GM23248 (cell line): ENCODE measurements at regions not wholly inside any gene's neighbourhood (a gene's known extent, or its start where the extent isn't known, plus 50 kb on each side); places are given as distances from the start of the nearest gene placed in this dataset.

Experiments
- DNase-seq: peaks from one replicate; pipeline ENCODE4 v3.0.0-alpha.2; 2015
- H2AFZ ChIP-seq: fragments of 200-600 bp; sonication (generic); 2 replicates; pipeline ENCODE4 v1.6.1; 2016; ENCODE audit warnings: antibody characterized with exemption
- H3F3A ChIP-seq: fragments of 200-600 bp; sonication (generic); 2 replicates; pipeline ENCODE4 v1.6.1; 2016; ENCODE audit warnings: mild to moderate bottlenecking, antibody characterized with exemption, mixed run types; ENCODE audit not compliant: insufficient read depth
- H3K27ac ChIP-seq: fragments of 200-600 bp; sonication (generic); 2 replicates; pipeline ENCODE4 v1.5.1; 2016; ENCODE audit warnings: mild to moderate bottlenecking
- H3K27me3 ChIP-seq: fragments of 200-600 bp; sonication (generic); replicated peaks from 2 replicates; pipeline ENCODE4 v1.6.1; 2016; ENCODE audit warnings: mild to moderate bottlenecking; ENCODE audit not compliant: insufficient read depth
- H3K36me3 ChIP-seq: fragments of 200-600 bp; sonication (generic); 2 replicates; pipeline ENCODE4 v1.6.1; 2016; ENCODE audit warnings: low read depth, mild to moderate bottlenecking
- H3K4me1 ChIP-seq: fragments of 200-600 bp; sonication (generic); 2 replicates; pipeline ENCODE4 v1.6.1; 2016; ENCODE audit warnings: mild to moderate bottlenecking; ENCODE audit not compliant: insufficient read depth
- H3K4me2 ChIP-seq: fragments of 200-600 bp; sonication (generic); one replicate; pipeline ENCODE4 v1.6.1; 2016; ENCODE audit warnings: mild to moderate bottlenecking; ENCODE audit not compliant: unreplicated experiment
- H3K4me3 ChIP-seq: fragments of 200-600 bp; sonication (generic); 2 replicates; pipeline ENCODE4 v1.5.1; 2016; ENCODE audit warnings: mild to moderate bottlenecking
- H3K79me2 ChIP-seq: fragments of 200-600 bp; sonication (generic); 2 replicates; pipeline ENCODE4 v1.6.1; 2016; ENCODE audit warnings: mild to moderate bottlenecking; ENCODE audit not compliant: insufficient read depth
- H3K9ac ChIP-seq: fragments of 200-600 bp; sonication (generic); 2 replicates; pipeline ENCODE4 v1.6.1; 2016; ENCODE audit warnings: mild to moderate bottlenecking
- H3K9me2 ChIP-seq: fragments of 200-600 bp; sonication (generic); 2 replicates; pipeline ENCODE4 v1.6.1; 2016; ENCODE audit warnings: mixed run types, mild to moderate bottlenecking, moderate library complexity; ENCODE audit not compliant: insufficient read depth
- H3K9me3 ChIP-seq: fragments of 200-600 bp; sonication (generic); one replicate; pipeline ENCODE4 v1.6.1; 2017; ENCODE audit warnings: low read depth
- H4K20me1 ChIP-seq: fragments of 200-600 bp; sonication (generic); 2 replicates; pipeline ENCODE4 v1.6.0; 2016; ENCODE audit not compliant: insufficient read depth
- EZH2 ChIP-seq: fragments of 200-600 bp; sonication (generic); IDR thresholded peaks from 2 replicates; pipeline ENCODE4 v1.6.1; 2018; ENCODE audit warnings: antibody characterized with exemption, mild to moderate bottlenecking; ENCODE audit not compliant: insufficient read depth, poor library complexity, severe bottlenecking
- EZH2phosphoT487 ChIP-seq: fragments of 200-600 bp; sonication (generic); IDR thresholded peaks from 2 replicates; pipeline ENCODE4 v1.6.1; 2018; ENCODE audit warnings: antibody characterized with exemption, moderate library complexity, mild to moderate bottlenecking, low read depth; ENCODE audit not compliant: insufficient read depth
- WGBS, 2 experiments: methylation state at CpG; one replicate each; pipeline ENCODE4 v1.1.6; 2015 to 2017; ENCODE audit warnings: low lambda C conversion rate in 2 of 2, low coverage in 1 of 2; ENCODE audit errors: missing lambda C conversion rate in 2 of 2; 5-methylcytosine and 5-hydroxymethylcytosine counted together
- in situ Hi-C: fragments of 300-500 bp; cut with MboI; formaldehyde crosslinking; loops from 2 replicates; pipeline ENCODE4 v1.15.0; 2020

DNA sequence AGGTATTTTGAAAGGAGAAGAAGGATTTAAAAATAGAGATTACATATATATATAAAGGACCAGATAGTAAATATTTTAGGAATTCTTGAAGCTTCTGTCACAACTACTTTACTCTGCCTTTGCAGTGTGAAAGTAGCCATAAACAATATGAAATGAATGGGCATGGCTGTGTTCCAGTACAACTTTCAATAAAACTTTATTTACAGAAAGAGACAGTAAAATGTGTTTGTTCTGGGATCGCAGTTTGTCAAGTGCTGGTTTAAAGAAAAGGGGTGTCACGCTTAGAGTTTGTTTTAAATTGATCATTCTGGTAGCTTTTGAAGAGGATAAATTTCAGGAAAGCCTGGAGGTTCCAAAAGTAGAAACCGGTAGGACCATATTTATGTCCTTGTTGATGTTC, 176.1 kb upstream of the HS3ST1 start:
- no peak overlapping the region for H3K9ac ChIP-seq
- H3F3A ChIP-seq: no peaks in the 10 kb centered on the region
- no peaks in the 10 kb centered on the region for H3K79me2 ChIP-seq
- H3K4me2 ChIP-seq: no peak overlapping the region
- H3K27me3 ChIP-seq: no peaks in the 10 kb centered on the region
- no peak overlapping the region for H2AFZ ChIP-seq
- no peak for TF ChIP-seq EZH2phosphoT487
- TF ChIP-seq EZH2: no peak
- no peak overlapping the region for H3K27ac ChIP-seq
- H3K9me2 ChIP-seq: no peaks in the 10 kb centered on the region
- H3K4me3 ChIP-seq: no peak overlapping the region
- no peaks in the 10 kb centered on the region for H4K20me1 ChIP-seq
- H3K9me3 ChIP-seq: no peaks in the 10 kb centered on the region
- no peaks in the 10 kb centered on the region for H3K36me3 ChIP-seq
- no peaks in the 10 kb centered on the region for H3K4me1 ChIP-seq
- in situ Hi-C loops: no loop called here
- WGBS, 2 experiments: 25 to 29% methylated on average over 3 of the region's 3 CpGs
- DNase-seq: no peak

DNA sequence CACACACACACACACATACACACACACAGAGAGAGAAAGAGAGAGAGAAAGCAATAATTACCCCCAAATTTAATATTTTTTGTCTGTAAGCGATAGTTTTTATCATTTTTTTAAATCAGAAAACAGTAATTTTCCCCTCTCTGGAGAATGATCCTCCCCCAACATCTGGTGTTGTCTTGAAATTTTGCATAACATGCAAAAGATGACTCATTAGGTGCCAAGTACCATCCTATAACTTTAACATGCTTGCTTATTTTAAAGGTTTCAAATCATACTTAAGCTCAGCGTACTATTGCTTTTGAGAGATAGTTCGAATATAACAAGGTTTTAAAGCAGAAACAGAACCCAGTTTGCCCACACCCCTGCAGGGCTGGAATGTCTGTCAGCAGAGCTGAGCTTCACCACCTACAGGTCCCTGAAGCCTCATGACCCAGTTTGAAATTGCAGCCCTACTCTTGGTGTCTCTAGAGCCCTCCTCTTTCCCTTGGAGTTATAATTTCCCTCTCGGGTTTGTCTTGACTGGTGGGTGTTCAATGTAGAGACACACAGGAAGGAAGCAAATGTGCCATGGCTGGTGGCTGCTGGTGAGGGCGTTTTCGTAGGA, 175.0 kb upstream of the HS3ST1 start:
- H3K27ac ChIP-seq: no peak overlapping the region
- H3K79me2 ChIP-seq: no peaks in the 10 kb centered on the region
- no peaks in the 10 kb centered on the region for H3K9me2 ChIP-seq
- DNase-seq: no peak
- H3K4me3 ChIP-seq: no peak overlapping the region
- no peaks in the 10 kb centered on the region for H3K27me3 ChIP-seq
- no peak overlapping the region for H3K4me2 ChIP-seq
- H3K9me3 ChIP-seq: no peaks in the 10 kb centered on the region
- no peak for TF ChIP-seq EZH2
- TF ChIP-seq EZH2phosphoT487: no peak
- H3F3A ChIP-seq: no peaks in the 10 kb centered on the region
- no peaks in the 10 kb centered on the region for H4K20me1 ChIP-seq
- in situ Hi-C loops: no loop called here
- H2AFZ ChIP-seq: no peak overlapping the region
- H3K4me1 ChIP-seq: no peaks in the 10 kb centered on the region
- 16 to 23% methylated on average over 6 of the region's 6 CpGs for WGBS, 2 experiments
- no peaks in the 10 kb centered on the region for H3K36me3 ChIP-seq
- H3K9ac ChIP-seq: no peak overlapping the region

DNA sequence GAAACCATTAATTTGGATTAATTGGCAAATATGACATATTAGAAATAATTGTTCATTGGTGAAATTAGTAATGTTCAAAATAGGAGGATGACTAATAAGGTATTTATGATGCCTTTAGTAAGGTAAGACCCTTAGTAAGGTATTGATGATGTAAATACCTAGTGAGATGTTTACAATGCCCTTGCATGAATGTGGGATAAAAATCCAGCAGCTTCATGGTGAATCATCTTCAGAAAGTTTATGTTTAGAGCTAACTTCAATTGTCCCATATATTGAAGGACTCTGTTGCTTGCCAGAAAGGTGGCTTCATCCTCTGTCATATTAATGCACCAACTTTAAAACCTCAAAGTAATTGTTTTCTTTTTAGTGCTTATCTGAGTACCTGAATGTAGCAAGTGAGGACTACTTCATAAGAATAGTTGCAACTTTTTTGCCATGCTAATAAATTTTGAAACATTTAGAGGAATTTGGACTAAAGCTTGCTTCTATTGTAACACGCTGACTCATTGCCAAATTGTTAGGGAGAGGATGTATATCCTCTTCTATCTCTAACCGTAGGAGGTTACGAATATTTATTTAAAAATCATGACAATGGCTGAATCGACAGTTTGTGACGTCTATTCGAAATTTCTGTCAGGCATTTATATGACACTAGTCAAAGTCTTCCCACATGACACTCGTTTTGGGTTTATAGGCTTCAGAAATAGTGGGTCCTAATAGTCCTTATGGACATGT, 174.1 kb upstream of the HS3ST1 start:
- in situ Hi-C loops: no loop called here
- Histone ChIP-seq H3K79me2 (no peaks in the 10 kb centered on the region), H3K9me2 (no peaks in the 10 kb centered on the region), H3K27me3 (no peaks in the 10 kb centered on the region), H3K36me3 (no peaks in the 10 kb centered on the region), H3K27ac (no peak overlapping the region), H3K4me3 (no peak overlapping the region), H3K4me1 (no peaks in the 10 kb centered on the region), H3K4me2 (no peak overlapping the region), H2AFZ (no peak overlapping the region), H3K9me3 (no peaks in the 10 kb centered on the region), H3K9ac (no peak overlapping the region), H4K20me1 (no peaks in the 10 kb centered on the region), H3F3A (no peaks in the 10 kb centered on the region)
- 22 to 26% methylated on average over 7 of the region's 7 CpGs for WGBS, 2 experiments
- no peak for DNase-seq
- no peak for TF ChIP-seq EZH2
- no peak for TF ChIP-seq EZH2phosphoT487

DNA sequence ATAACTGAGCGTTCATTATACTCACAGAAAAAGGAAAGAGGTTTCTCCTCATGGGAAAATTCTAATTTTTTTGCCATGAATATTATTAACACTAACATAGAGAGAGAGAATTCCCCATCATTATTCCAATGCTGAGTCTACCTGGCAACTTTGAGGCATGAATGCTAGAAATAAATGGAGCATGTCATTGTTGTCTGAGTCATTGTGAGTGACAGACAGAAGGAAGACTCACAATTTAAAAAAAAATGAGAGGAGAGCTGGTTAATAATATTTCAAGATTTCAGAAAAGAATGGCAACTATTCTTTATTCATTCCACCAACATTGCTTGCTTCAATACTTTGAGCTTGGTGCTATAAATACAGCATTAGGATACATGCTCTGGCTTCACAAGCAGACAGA, 170.4 kb upstream of the HS3ST1 start:
- 0 to 11% methylated on average over 1 of the region's 1 CpG for WGBS, 2 experiments
- Histone ChIP-seq H2AFZ (no peak overlapping the region), H3K27ac (no peak overlapping the region), H3K4me3 (no peak overlapping the region), H3K9me2 (no peaks in the 10 kb centered on the region), H4K20me1 (no peaks in the 10 kb centered on the region), H3K27me3 (no peaks in the 10 kb centered on the region), H3K4me1 (no peaks in the 10 kb centered on the region), H3K36me3 (no peaks in the 10 kb centered on the region), H3K9me3 (no peaks in the 10 kb centered on the region), H3K4me2 (no peak overlapping the region), H3F3A (no peaks in the 10 kb centered on the region), H3K79me2 (no peaks in the 10 kb centered on the region), H3K9ac (no peak overlapping the region)
- TF ChIP-seq EZH2 (no peak), EZH2phosphoT487 (no peak)
- in situ Hi-C loops: no loop called here
- no peak for DNase-seq

DNA sequence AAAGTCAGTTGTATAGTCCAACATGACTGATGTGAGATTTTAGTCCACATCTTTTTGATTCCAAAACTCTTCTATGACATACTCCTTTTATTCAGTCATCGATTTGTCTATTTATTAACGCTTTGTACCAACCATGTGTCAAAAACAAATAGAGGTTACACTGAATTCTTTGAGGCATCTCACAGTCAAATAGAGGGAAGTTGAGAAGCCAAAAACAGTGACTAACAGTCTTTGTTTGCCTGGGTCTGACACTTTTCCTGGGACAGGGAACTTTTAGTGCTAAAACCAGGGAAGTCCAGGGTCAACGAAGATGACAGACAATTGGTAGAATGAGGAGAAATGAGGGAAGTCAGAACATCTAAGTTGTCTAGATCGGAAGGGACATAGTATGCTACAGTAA, 169.9 kb upstream of the HS3ST1 start:
- Histone ChIP-seq H3K4me2 (no peak overlapping the region), H2AFZ (no peak overlapping the region), H3F3A (no peaks in the 10 kb centered on the region), H4K20me1 (no peaks in the 10 kb centered on the region), H3K9me3 (no peaks in the 10 kb centered on the region), H3K9ac (no peak overlapping the region), H3K4me1 (no peaks in the 10 kb centered on the region), H3K36me3 (no peaks in the 10 kb centered on the region), H3K9me2 (no peaks in the 10 kb centered on the region), H3K79me2 (no peaks in the 10 kb centered on the region), H3K27ac (no peak overlapping the region), H3K27me3 (no peaks in the 10 kb centered on the region), H3K4me3 (no peak overlapping the region)
- 22 to 24% methylated on average over 4 of the region's 4 CpGs for WGBS, 2 experiments
- TF ChIP-seq EZH2 (no peak), EZH2phosphoT487 (no peak)
- in situ Hi-C loops: no loop called here
- DNase-seq: no peak
